Epithelial cell of esophagus (primary cell): ENCODE measurements at regions not wholly inside any gene's neighbourhood (a gene's known extent, or its start where the extent isn't known, plus 50 kb on each side); places are given as distances from the start of the nearest gene placed in this dataset.
"Not testable (repeated sequence)": the region's sequence is repeated elsewhere in the genome, so short reads cannot be mapped to it uniquely, and the experiment has no call there.

Source experiments
- DNase-seq: peaks from one replicate; pipeline ENCODE4 v3.0.0; 2010; ENCODE audit warnings: low read depth
- H3K4me3 ChIP-seq: 2 replicates; pipeline ENCODE4 v1.5.1; 2011; ENCODE audit warnings: mild to moderate bottlenecking, low read length, control low read depth
- CTCF ChIP-seq: IDR thresholded peaks from 2 replicates; pipeline ENCODE4 v1.5.1; 2011; ENCODE audit warnings: low read depth, mild to moderate bottlenecking, low read length, control low read depth, inconsistent platforms; ENCODE audit not compliant: insufficient read depth; ENCODE audit errors: missing control alignments

- H3K4me3 ChIP-seq = no peak overlapping the region
- no peak for TF ChIP-seq CTCF
- no peak for DNase-seq
Observed at GRCh38 chr5:100017520-100018262, 517.5 kb upstream of the FAM174A start.

GRCh38 chr5:100013305-100013704 lies 521.9 kb upstream of the FAM174A start:
- H3K4me3 ChIP-seq, DNase-seq: not testable (repeated sequence)

- H3K4me3 ChIP-seq, DNase-seq: not testable (repeated sequence)
Observed at GRCh38 chr5:100011160-100011559, 524.0 kb upstream of the FAM174A start.

- DNase-seq = peak; percentile 92
- no peak for TF ChIP-seq CTCF
- no peak overlapping the region for H3K4me3 ChIP-seq
Observed at GRCh38 chr5:100004969-100005368, 530.2 kb upstream of the FAM174A start.

GRCh38 chr5:99998319-99998718 lies 536.9 kb upstream of the FAM174A start:
- H3K4me3 ChIP-seq = no peak overlapping the region
- no peak for TF ChIP-seq CTCF
- no peak for DNase-seq

- H3K4me3 ChIP-seq = no peak overlapping the region
- DNase-seq = no peak
- TF ChIP-seq CTCF = no peak
Observed at GRCh38 chr5:99995407-99995806, 539.8 kb upstream of the FAM174A start.

- DNase-seq = no peak
- H3K4me3 ChIP-seq = no peak overlapping the region
- no peak for TF ChIP-seq CTCF
Observed at GRCh38 chr5:99973779-99974178, 561.4 kb upstream of the FAM174A start.

GRCh38 chr5:99955962-99956361 lies 579.2 kb upstream of the FAM174A start:
- H3K4me3 ChIP-seq = no peak overlapping the region
- DNase-seq = no peak

More at GRCh38 chr5:99955962-99956361, 579.2 kb upstream of the FAM174A start:
- no peak for TF ChIP-seq CTCF
